Endothelial cell of umbilical vein (primary cell): ENCODE measurements at regions not wholly inside any gene's neighbourhood (a gene's known extent, or its start where the extent isn't known, plus 50 kb on each side); places are given as distances from the start of the nearest gene placed in this dataset.

Experiments
- BruUV-seq: library from RNA; stranded (reverse); fragments of 400-500 nt; replicated peaks from 2 replicates; lab custom pipeline; 2021; lab: Mats Ljungman, UMichigan
- CTCF ChIA-PET: fragments of 300-600, 350-600 bp; sonication (Branson Sonifier 250); formaldehyde crosslinking; loops from one replicate; lab custom pipeline; 2021; ENCODE audit warnings: antibody characterized with exemption, inconsistent platforms; lab: Charles Lee
- POLR2A ChIA-PET: fragments of 300-600, 350-600 bp; sonication (Branson Sonifier 250); formaldehyde crosslinking; loops from one replicate; lab custom pipeline; 2021; ENCODE audit warnings: antibody characterized with exemption, inconsistent platforms; lab: Charles Lee
- DNase-seq: peaks from one replicate; pipeline ENCODE4 v3.0.0-alpha.2; 2011; ENCODE audit warnings: low read depth, low spot score
- FAIRE-seq: peaks from 2 replicates; lab custom pipeline; 2011; peaks lifted over from hg19 to GRCh38; lab: Jason Lieb, UNC
- H2AFZ ChIP-seq: 2 replicates; pipeline ENCODE4 v1.6.0; 2012; ENCODE audit warnings: low read depth, low read length, control low read depth, inconsistent platforms
- H3K27ac ChIP-seq: 2 replicates; pipeline ENCODE4 v1.5.1; 2011; ENCODE audit warnings: low read depth, mild to moderate bottlenecking, control low read depth, low read length, moderate library complexity; ENCODE audit not compliant: insufficient read depth
- H3K27me3 ChIP-seq, 2 experiments: 2 replicates each; pipeline versions ENCODE4 v1.6.0 to v1.6.1; 2011; ENCODE audit warnings: low read length in 2 of 2, mixed read lengths in 1 of 2; ENCODE audit not compliant: control insufficient read depth in 2 of 2, insufficient read depth in 2 of 2
- H3K36me3 ChIP-seq, 2 experiments: 2 replicates in 1 of 2; 3 replicates in 1 of 2; pipeline ENCODE4 v1.5.1; 2011; ENCODE audit warnings: low read length in 2 of 2, mild to moderate bottlenecking in 1 of 2, moderate library complexity in 1 of 2; ENCODE audit not compliant: control insufficient read depth in 2 of 2, insufficient read depth in 2 of 2; ENCODE audit errors: extremely low read depth in 1 of 2
- H3K4me1 ChIP-seq: 3 replicates; pipeline ENCODE4 v1.5.1; 2011; ENCODE audit warnings: mild to moderate bottlenecking, low read length; ENCODE audit not compliant: control insufficient read depth, insufficient read depth; ENCODE audit errors: extremely low read depth
- H3K4me2 ChIP-seq: 2 replicates; pipeline ENCODE4 v1.6.1; 2011; ENCODE audit warnings: low read length, control low read depth, mixed read lengths; ENCODE audit not compliant: insufficient read depth
- H3K4me3 ChIP-seq, 3 experiments: fragments of 200-600 bp in 1 of 3; sonication (generic), shearing (Covaris generic) in 1 of 3; replicated peaks in 1 of 3; 2 replicates each; pipeline ENCODE4 v1.5.1; 2011 to 2016; ENCODE audit warnings: control low read depth in 3 of 3, low read length in 3 of 3, mild to moderate bottlenecking in 2 of 3, inconsistent platforms in 1 of 3, low read depth in 1 of 3, moderate library complexity in 1 of 3; ENCODE audit not compliant: insufficient read depth in 1 of 3
- H3K79me2 ChIP-seq: 2 replicates; pipeline ENCODE4 v1.6.0; 2012; ENCODE audit warnings: low read length, inconsistent platforms; ENCODE audit not compliant: control insufficient read depth, insufficient read depth
- H3K9ac ChIP-seq: replicated peaks from 2 replicates; pipeline ENCODE3; 2011; ENCODE audit warnings: low read length, control low read depth; ENCODE audit not compliant: insufficient read depth; ENCODE audit errors: extremely low read depth
- H3K9me1 ChIP-seq: replicated peaks from 3 replicates; pipeline ENCODE4 v1.6.0; 2011; ENCODE audit warnings: mild to moderate bottlenecking, low read length; ENCODE audit not compliant: control insufficient read depth, insufficient read depth; ENCODE audit errors: extremely low read depth
- H3K9me3 ChIP-seq: replicated peaks from 2 replicates; pipeline ENCODE4 v1.5.1; 2012; ENCODE audit warnings: low read length, inconsistent platforms; ENCODE audit not compliant: control insufficient read depth, insufficient read depth
- H4K20me1 ChIP-seq: replicated peaks from 2 replicates; pipeline ENCODE3; 2011; ENCODE audit warnings: mild to moderate bottlenecking, low read length; ENCODE audit not compliant: control insufficient read depth, insufficient read depth; ENCODE audit errors: extremely low read depth
- CTCF ChIP-seq, 2 donors: IDR thresholded peaks; 1 replicate in 1 of 2; 2 replicates in 1 of 2; pipeline ENCODE4 v1.5.1; 2011; ENCODE audit warnings: low read length in 2 of 2, mild to moderate bottlenecking in 2 of 2, moderate library complexity in 2 of 2, control low read depth in 1 of 2, inconsistent platforms in 1 of 2, low read depth in 1 of 2; ENCODE audit not compliant: insufficient read depth in 1 of 2; ENCODE audit errors: extremely low read depth in 1 of 2
- EZH2 ChIP-seq: IDR thresholded peaks from 2 replicates; pipeline ENCODE4 v1.6.1; 2012; ENCODE audit warnings: borderline replicate concordance, low read depth, mild to moderate bottlenecking, moderate library complexity, low read length, inconsistent platforms; ENCODE audit not compliant: severe bottlenecking
- FOS ChIP-seq: IDR thresholded peaks from 2 replicates; pipeline ENCODE4 v1.6.1; 2011; ENCODE audit warnings: mild to moderate bottlenecking, low read length, moderate library complexity, borderline replicate concordance; ENCODE audit not compliant: insufficient read depth
- GATA2 ChIP-seq: IDR thresholded peaks from 2 replicates; pipeline ENCODE4 v1.7.0; 2011; ENCODE audit warnings: low read depth, mild to moderate bottlenecking, moderate library complexity, mixed read lengths, low read length; ENCODE audit not compliant: insufficient read length, insufficient read depth
- JUN ChIP-seq: IDR thresholded peaks from 2 replicates; pipeline ENCODE4 v1.6.1; 2011; ENCODE audit warnings: borderline replicate concordance, low read depth; ENCODE audit not compliant: insufficient read length, insufficient read depth
- MYC ChIP-seq: IDR thresholded peaks from one replicate; pipeline ENCODE4 v1.6.1; 2011; ENCODE audit warnings: mild to moderate bottlenecking, low read depth, low read length
- POLR2A ChIP-seq: IDR thresholded peaks from 2 replicates; pipeline ENCODE4 v1.6.1; 2012; ENCODE audit warnings: low read depth, mild to moderate bottlenecking, control low read depth, low read length
- POLR2AphosphoS5 ChIP-seq: IDR thresholded peaks from 2 replicates; pipeline ENCODE4 v1.6.1; 2012; ENCODE audit warnings: low read depth, mild to moderate bottlenecking, control low read depth, low read length, moderate library complexity; ENCODE audit not compliant: insufficient read depth
- dilution Hi-C: fragments of 300-500 bp; cut with MboI; formaldehyde crosslinking; loops from one replicate; pipeline ENCODE4 v1.15.0; 2019; ENCODE audit warnings: low sequenced_read_pairs; ENCODE audit not compliant: extremely low pct_ligation_motif_present
- intact Hi-C: fragments of 100-400 bp; cut with micrococcal nuclease; formaldehyde crosslinking; loops from one replicate; pipeline ENCODE4 v1.10.0; 2022
- TF ChIP-seq, protein P1 (sequence below): IDR thresholded peaks from 2 replicates; pipeline ENCODE4 v1.6.1; 2011; ENCODE audit not compliant: insufficient read depth, insufficient read length

DNA sequence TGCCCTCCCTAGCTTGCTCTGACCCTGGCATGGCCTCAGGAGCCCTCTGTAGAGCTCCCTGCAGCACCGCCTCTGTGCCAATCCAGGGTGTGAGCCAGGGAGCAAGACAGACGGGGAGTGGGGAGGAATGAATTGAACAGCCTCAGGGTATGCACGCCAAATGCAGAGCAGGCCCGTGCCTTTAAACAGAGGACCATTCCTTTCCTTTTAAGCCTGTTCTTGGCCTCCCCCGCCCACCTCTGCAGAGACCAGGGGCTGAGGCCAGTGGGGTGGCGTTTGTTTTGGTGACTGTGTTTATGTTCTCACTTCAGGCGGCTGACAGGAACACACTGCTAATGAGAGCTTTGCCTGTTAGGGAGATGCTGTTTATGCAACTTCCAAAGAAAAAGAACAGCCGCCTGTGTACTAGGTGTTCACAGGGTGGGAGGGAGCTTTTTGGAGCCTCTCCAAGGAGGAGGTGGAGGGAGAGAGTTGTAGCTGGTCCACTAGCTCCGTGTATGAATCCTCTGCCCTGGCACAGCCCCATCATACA lies 528.1 kb upstream of the DPP6 start:
- no peaks in the 10 kb centered on the region for H3K9me1 ChIP-seq
- no peaks in the 10 kb centered on the region for H3K36me3 ChIP-seq
- no peak overlapping the region for H2AFZ ChIP-seq
- no peak overlapping the region for H3K4me3 ChIP-seq
- H3K79me2 ChIP-seq = no peaks in the 10 kb centered on the region
- no peak overlapping the region for H3K9ac ChIP-seq
- H3K27ac ChIP-seq = no peak overlapping the region
- H4K20me1 ChIP-seq = no peaks in the 10 kb centered on the region
- H3K4me2 ChIP-seq = no peak overlapping the region
- H3K4me1 ChIP-seq = no peaks in the 10 kb centered on the region
- TF ChIP-seq JUN (no peak), EZH2 (no peak), CTCF (IDR thresholded peaks at IDR 0.05; ENCODE audit: extremely low read depth in 1 of 2, insufficient read depth in 1 of 2, low read depth in 1 of 2, low read length in 2 of 2) (no peak), MYC (no peak), FOS (no peak), POLR2A (no peak), GATA2 (no peak), POLR2AphosphoS5 (no peak)
- TF ChIP-seq, protein P1, sequence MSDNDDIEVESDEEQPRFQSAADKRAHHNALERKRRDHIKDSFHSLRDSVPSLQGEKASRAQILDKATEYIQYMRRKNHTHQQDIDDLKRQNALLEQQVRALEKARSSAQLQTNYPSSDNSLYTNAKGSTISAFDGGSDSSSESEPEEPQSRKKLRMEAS = no peak
- no TSS peak for BruUV-seq
- DNase-seq (no peak), FAIRE-seq (no peak)
- intact Hi-C loops (no loop called here), dilution Hi-C loops (no loop called here)
- H3K27me3 ChIP-seq = no peaks in the 10 kb centered on the region
- CTCF ChIA-PET = no interaction called here
- H3K9me3 ChIP-seq = peaks cover 7% of the 10 kb centered on the region
- POLR2A ChIA-PET = no interaction called here
